ENCODE measurements at regions not wholly inside any gene's neighbourhood (a gene's known extent, or its start where the extent isn't known, plus 50 kb on each side); places are given as distances from the start of the nearest gene placed in this dataset.

DNA sequence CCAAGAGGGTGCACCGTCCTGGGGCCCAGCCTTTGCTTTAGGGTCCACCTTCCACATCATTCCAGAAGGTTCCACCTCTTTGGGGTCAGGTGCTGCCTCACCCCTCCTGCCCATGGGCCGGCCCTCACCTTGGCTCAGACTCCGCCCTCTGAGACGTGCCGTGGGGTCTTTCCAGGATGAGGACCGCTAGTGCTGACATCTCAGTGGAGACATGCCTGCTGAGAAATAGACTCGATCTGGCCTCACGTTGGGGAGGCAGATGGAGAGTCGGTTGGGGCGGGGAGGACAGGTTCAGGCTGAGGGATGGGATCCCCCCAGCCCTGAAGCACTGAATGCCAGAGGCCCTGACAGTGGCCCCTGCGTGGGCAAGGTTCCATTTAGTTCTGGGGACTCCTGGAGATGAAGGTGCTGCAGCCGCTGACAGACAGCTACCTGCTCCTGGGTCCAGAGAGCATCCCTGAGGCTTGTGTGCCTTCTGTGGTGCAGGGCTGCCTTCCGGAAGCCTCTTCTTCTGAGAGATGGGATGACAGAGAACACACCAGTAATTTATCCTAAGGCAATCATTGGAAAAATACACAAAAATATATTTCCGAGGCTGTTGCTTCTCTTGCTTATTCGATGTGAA lies 185.3 kb downstream of the KIF26A start:
- Mint-ChIP-seq H3K4me3 (ENCODE audit: unreplicated experiment) (no peak overlapping the region), H3K27ac (ENCODE audit: unreplicated experiment) (no peak overlapping the region), H3K9me3 (ENCODE audit: low read depth) (peaks cover 2% of the 10 kb centered on the region), H3K27me3 (ENCODE audit: low read depth) (peaks cover 8% of the 10 kb centered on the region), H3K36me3 (ENCODE audit: low read depth) (no peaks in the 10 kb centered on the region), H3K4me1 (ENCODE audit: low read depth) (no peaks in the 10 kb centered on the region)
- no peak for DNase-seq (ENCODE audit: low spot score)
- TF ChIP-seq, protein P1, sequence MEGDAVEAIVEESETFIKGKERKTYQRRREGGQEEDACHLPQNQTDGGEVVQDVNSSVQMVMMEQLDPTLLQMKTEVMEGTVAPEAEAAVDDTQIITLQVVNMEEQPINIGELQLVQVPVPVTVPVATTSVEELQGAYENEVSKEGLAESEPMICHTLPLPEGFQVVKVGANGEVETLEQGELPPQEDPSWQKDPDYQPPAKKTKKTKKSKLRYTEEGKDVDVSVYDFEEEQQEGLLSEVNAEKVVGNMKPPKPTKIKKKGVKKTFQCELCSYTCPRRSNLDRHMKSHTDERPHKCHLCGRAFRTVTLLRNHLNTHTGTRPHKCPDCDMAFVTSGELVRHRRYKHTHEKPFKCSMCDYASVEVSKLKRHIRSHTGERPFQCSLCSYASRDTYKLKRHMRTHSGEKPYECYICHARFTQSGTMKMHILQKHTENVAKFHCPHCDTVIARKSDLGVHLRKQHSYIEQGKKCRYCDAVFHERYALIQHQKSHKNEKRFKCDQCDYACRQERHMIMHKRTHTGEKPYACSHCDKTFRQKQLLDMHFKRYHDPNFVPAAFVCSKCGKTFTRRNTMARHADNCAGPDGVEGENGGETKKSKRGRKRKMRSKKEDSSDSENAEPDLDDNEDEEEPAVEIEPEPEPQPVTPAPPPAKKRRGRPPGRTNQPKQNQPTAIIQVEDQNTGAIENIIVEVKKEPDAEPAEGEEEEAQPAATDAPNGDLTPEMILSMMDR (IDR thresholded peaks at IDR 0.05): no peak

DNA sequence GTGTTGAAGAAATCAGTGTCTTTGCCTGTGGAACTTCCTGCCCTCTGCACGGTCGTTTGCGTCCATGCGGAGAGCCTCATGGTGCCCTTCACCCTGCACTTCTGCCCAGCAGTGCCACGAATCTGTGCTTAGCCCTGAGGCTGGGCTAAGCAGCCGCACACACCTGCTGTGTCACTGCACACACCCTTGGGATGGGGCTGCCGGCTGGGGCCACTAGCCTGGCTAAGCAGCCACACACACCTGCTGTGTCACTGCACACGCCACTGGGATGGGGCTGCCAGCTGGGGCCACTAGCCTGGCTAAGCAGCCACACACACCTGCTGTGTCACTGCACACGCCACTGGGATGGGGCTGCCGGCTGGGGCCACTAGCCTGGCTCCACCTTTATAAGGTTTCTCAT lies 188.5 kb downstream of the KIF26A start:
- TF ChIP-seq, protein P1 (IDR thresholded peaks at IDR 0.05): no peak
- H3K4me1 Mint-ChIP-seq (ENCODE audit: low read depth): no peaks in the 10 kb centered on the region
- DNase-seq (ENCODE audit: low spot score): no peak
- peaks cover 3% of the 10 kb centered on the region for H3K36me3 Mint-ChIP-seq (ENCODE audit: low read depth)
- H3K9me3 Mint-ChIP-seq (ENCODE audit: low read depth): peaks cover 28% of the 10 kb centered on the region
- no peak overlapping the region for H3K27ac Mint-ChIP-seq (ENCODE audit: unreplicated experiment)
- H3K4me3 Mint-ChIP-seq (ENCODE audit: unreplicated experiment): no peak overlapping the region
- H3K27me3 Mint-ChIP-seq (ENCODE audit: low read depth): peaks cover 4% of the 10 kb centered on the region

GRCh38 chr14:104328607-104329006 lies 190.2 kb downstream of the KIF26A start:
- DNase-seq (ENCODE audit: low spot score): no peak
- Mint-ChIP-seq H3K4me3 (ENCODE audit: unreplicated experiment) (no peak overlapping the region), H3K4me1 (ENCODE audit: low read depth) (no peaks in the 10 kb centered on the region), H3K9me3 (ENCODE audit: low read depth) (peaks cover 28% of the 10 kb centered on the region), H3K27ac (ENCODE audit: unreplicated experiment) (no peak overlapping the region), H3K27me3 (ENCODE audit: low read depth) (no peaks in the 10 kb centered on the region), H3K36me3 (ENCODE audit: low read depth) (peaks cover 3% of the 10 kb centered on the region)
- TF ChIP-seq, protein P1 (IDR thresholded peaks at IDR 0.05): no peak

- H3K36me3 Mint-ChIP-seq (ENCODE audit: low read depth): peaks cover 3% of the 10 kb centered on the region
- H3K4me1 Mint-ChIP-seq (ENCODE audit: low read depth): no peaks in the 10 kb centered on the region
- no peak overlapping the region for H3K27ac Mint-ChIP-seq (ENCODE audit: unreplicated experiment)
- peaks cover 28% of the 10 kb centered on the region for H3K9me3 Mint-ChIP-seq (ENCODE audit: low read depth)
- H3K27me3 Mint-ChIP-seq (ENCODE audit: low read depth): no peaks in the 10 kb centered on the region
- DNase-seq (ENCODE audit: low spot score): no peak
- no peak overlapping the region for H3K4me3 Mint-ChIP-seq (ENCODE audit: unreplicated experiment)
- TF ChIP-seq, protein P1 (IDR thresholded peaks at IDR 0.05): no peak
These were observed 191.4 kb downstream of the KIF26A start for GRCh38 chr14:104329793-104330192.

DNA sequence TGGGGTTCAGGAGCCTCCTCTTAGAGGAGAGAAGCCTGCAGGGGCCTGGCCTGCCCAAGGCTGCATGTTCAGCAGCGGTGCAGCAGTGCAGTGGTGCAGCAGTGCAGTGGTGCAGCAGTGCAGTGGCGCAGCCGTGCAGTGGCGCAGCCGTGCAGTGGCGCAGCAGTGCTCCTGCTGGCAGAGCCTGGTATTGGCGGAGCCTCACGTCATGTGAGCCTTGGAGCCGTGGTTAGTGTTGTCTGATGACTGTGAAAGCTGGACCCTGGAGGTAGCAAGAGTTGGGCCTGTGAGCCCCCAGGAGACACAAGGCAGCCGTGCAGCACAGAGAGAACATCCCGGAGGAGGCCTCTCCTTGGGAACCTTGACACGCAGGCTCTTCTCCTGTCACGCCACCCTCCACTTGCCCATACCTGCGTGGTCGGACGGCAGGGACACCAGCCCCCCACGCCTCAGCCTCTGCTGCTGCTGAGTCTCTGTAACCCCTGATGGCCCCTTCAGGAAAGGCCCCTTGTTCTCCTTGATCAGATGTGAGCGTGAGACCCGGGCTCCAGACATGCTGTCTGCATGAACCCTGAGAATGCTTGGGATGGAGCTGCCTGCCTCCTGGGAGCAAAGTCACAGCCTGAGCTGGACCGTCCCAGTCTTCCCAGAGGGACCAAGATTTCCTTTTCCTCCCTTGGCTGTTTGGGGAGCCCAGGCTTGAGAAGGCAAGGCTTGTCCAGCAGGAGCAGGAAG lies 193.7 kb downstream of the KIF26A start:
- H3K27ac Mint-ChIP-seq (ENCODE audit: unreplicated experiment): no peak overlapping the region
- H3K4me1 Mint-ChIP-seq (ENCODE audit: low read depth): no peaks in the 10 kb centered on the region
- H3K36me3 Mint-ChIP-seq (ENCODE audit: low read depth): peaks cover 3% of the 10 kb centered on the region
- H3K4me3 Mint-ChIP-seq (ENCODE audit: unreplicated experiment): no peak overlapping the region
- DNase-seq (ENCODE audit: low spot score): no peak
- H3K9me3 Mint-ChIP-seq (ENCODE audit: low read depth): peaks cover 28% of the 10 kb centered on the region
- H3K27me3 Mint-ChIP-seq (ENCODE audit: low read depth): peaks cover 3% of the 10 kb centered on the region
- TF ChIP-seq, protein P1 (IDR thresholded peaks at IDR 0.05): no peak

Data from chondrocyte (in vitro differentiated cells).